NB4 (cell line): ENCODE measurements at regions not wholly inside any gene's neighbourhood (a gene's known extent, or its start where the extent isn't known, plus 50 kb on each side); places are given as distances from the start of the nearest gene placed in this dataset.

Experiments used
- CTCF ChIP-seq: IDR thresholded peaks from one replicate; pipeline ENCODE4 v1.5.1; 2012; ENCODE audit warnings: low read depth, low read length
- POLR2A ChIP-seq: IDR thresholded peaks from 2 replicates; pipeline ENCODE4 v1.6.1; 2011; ENCODE audit warnings: mild to moderate bottlenecking; ENCODE audit not compliant: insufficient read length; ENCODE audit errors: extremely low read depth

GRCh38 chr13:30819136-30819888, 84.0 kb downstream of the ALOX5AP start:
- TF ChIP-seq CTCF (no peak), POLR2A (no peak)
